HCT116 (cell line): ENCODE measurements at regions not wholly inside any gene's neighbourhood (a gene's known extent, or its start where the extent isn't known, plus 50 kb on each side); places are given as distances from the start of the nearest gene placed in this dataset.

Experiments used
- JUND ChIP-seq: IDR thresholded peaks from 2 replicates; pipeline ENCODE4 v1.6.1; 2012
- POLR2A ChIP-seq: IDR thresholded peaks from 2 replicates; pipeline ENCODE4 v1.7.0; 2011; ENCODE audit warnings: borderline replicate concordance; ENCODE audit not compliant: insufficient read depth, insufficient read length; ENCODE audit errors: extremely low read depth
- POLR2AphosphoS5 ChIP-seq: IDR thresholded peaks from 2 replicates; pipeline ENCODE4 v1.6.1; 2011; ENCODE audit warnings: mild to moderate bottlenecking, low read depth, low read length, moderate library complexity
- TF ChIP-seq, protein P1 (sequence below): IDR thresholded peaks from 2 replicates; pipeline ENCODE4 v1.6.1; 2012
- TF ChIP-seq, protein P2 (sequence below), 3 experiments: fragments of 200-600 bp in 1 of 3; sonication (generic) in 1 of 3; IDR thresholded peaks in 2 of 3; conservative IDR thresholded peaks in 1 of 3; 2 replicates each; pipeline ENCODE4 v1.5.1; 2012 to 2017; ENCODE audit warnings: low read depth in 2 of 3, low read length in 2 of 3, antibody characterized with exemption in 1 of 3, borderline replicate concordance in 1 of 3, control low read depth in 1 of 3, mild to moderate bottlenecking in 1 of 3, mixed read lengths in 1 of 3, mixed run types in 1 of 3, moderate library complexity in 1 of 3; ENCODE audit not compliant: insufficient read depth in 1 of 3

DNA sequence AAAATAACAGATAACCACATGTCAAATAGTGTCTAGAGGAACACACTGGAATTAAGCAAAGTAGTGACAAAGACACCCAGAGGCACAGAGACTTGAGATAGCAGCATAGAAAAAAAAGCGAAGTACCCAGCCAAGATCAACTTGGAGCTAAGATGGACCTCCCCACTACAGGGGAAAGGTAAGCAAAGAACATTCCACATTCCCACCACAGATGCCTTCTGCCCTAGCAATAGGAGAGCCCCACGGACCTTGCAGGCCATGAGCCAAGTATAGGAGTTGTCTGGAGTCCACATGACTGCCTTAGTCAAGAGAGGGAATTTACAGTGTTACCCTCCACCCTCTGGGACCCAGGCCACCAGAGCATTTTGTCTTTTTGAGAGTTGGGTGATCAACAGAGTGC, 110.7 kb upstream of the SPRY2 start:
- no peak for TF ChIP-seq JUND
- no peak for TF ChIP-seq POLR2AphosphoS5
- TF ChIP-seq, protein P1, sequence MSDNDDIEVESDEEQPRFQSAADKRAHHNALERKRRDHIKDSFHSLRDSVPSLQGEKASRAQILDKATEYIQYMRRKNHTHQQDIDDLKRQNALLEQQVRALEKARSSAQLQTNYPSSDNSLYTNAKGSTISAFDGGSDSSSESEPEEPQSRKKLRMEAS, result no peak
- TF ChIP-seq, protein P2, sequence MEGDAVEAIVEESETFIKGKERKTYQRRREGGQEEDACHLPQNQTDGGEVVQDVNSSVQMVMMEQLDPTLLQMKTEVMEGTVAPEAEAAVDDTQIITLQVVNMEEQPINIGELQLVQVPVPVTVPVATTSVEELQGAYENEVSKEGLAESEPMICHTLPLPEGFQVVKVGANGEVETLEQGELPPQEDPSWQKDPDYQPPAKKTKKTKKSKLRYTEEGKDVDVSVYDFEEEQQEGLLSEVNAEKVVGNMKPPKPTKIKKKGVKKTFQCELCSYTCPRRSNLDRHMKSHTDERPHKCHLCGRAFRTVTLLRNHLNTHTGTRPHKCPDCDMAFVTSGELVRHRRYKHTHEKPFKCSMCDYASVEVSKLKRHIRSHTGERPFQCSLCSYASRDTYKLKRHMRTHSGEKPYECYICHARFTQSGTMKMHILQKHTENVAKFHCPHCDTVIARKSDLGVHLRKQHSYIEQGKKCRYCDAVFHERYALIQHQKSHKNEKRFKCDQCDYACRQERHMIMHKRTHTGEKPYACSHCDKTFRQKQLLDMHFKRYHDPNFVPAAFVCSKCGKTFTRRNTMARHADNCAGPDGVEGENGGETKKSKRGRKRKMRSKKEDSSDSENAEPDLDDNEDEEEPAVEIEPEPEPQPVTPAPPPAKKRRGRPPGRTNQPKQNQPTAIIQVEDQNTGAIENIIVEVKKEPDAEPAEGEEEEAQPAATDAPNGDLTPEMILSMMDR (IDR thresholded peaks at IDR 0.05 in 2 of 3, conservative IDR thresholded peaks at IDR 0.05 in 1 of 3; ENCODE audit: borderline replicate concordance in 1 of 3, insufficient read depth in 1 of 3, low read depth in 2 of 3, low read length in 2 of 3), result no peak
- no peak for TF ChIP-seq POLR2A
